Skeletal muscle satellite cell (primary cell): ENCODE measurements at regions not wholly inside any gene's neighbourhood (a gene's known extent, or its start where the extent isn't known, plus 50 kb on each side); places are given as distances from the start of the nearest gene placed in this dataset.
A peak's percentile ranks its signal among the peaks of the same experiment; 100 is the strongest.

ENCODE experiments used
- H3K27me3 ChIP-seq: 2 replicates; pipeline ENCODE4 v1.7.0; 2013; ENCODE audit warnings: low read length; ENCODE audit not compliant: control insufficient read depth, insufficient read depth
- H3K36me3 ChIP-seq: 2 replicates; pipeline ENCODE4 v1.7.0; 2013; ENCODE audit warnings: mild to moderate bottlenecking, control low read depth, low read length; ENCODE audit not compliant: insufficient read depth
- H3K4me1 ChIP-seq: 2 replicates; pipeline ENCODE4 v1.7.0; 2013; ENCODE audit warnings: low read length; ENCODE audit not compliant: control insufficient read depth, insufficient read depth
- H3K4me2 ChIP-seq: 2 replicates; pipeline ENCODE4 v1.7.0; 2013; ENCODE audit warnings: mild to moderate bottlenecking, low read length
- H3K4me3 ChIP-seq: 2 replicates; pipeline ENCODE4 v1.7.0; 2013; ENCODE audit warnings: low read length
- H3K9ac ChIP-seq: 2 replicates; pipeline ENCODE4 v1.7.0; 2013; ENCODE audit warnings: mild to moderate bottlenecking, low read depth, low read length, moderate library complexity
- H3K9me3 ChIP-seq: replicated peaks from 2 replicates; pipeline ENCODE4 v1.7.0; 2013; ENCODE audit warnings: mild to moderate bottlenecking, control low read depth, low read length

- H3K4me1 ChIP-seq = peaks cover 8% of the 10 kb centered on the region
Measured at GRCh38 chr6:89028774-89029173, 51.8 kb upstream of the PNRC1 start.

GRCh38 chr6:89027756-89028155 is 52.8 kb upstream of the PNRC1 start:
- no peak overlapping the region for H3K4me2 ChIP-seq

More at GRCh38 chr6:89028774-89029173, 51.8 kb upstream of the PNRC1 start:
- H3K27me3 ChIP-seq = peaks cover 3% of the 10 kb centered on the region
- no peaks in the 10 kb centered on the region for H3K9me3 ChIP-seq
- no peak overlapping the region for H3K4me3 ChIP-seq
- H3K4me2 ChIP-seq = no peak overlapping the region
- H3K36me3 ChIP-seq = no peaks in the 10 kb centered on the region
- no peak overlapping the region for H3K9ac ChIP-seq

GRCh38 chr6:89026151-89026550 is 54.4 kb upstream of the PNRC1 start:
- H3K27me3 ChIP-seq = peaks cover 3% of the 10 kb centered on the region
- peaks cover 24% of the 10 kb centered on the region for H3K4me1 ChIP-seq
- no peaks in the 10 kb centered on the region for H3K9me3 ChIP-seq
- H3K4me3 ChIP-seq = no peak overlapping the region
- no peak overlapping the region for H3K9ac ChIP-seq
- no peak overlapping the region for H3K4me2 ChIP-seq
- no peaks in the 10 kb centered on the region for H3K36me3 ChIP-seq

More at GRCh38 chr6:89027756-89028155, 52.8 kb upstream of the PNRC1 start:
- Histone ChIP-seq H3K27me3 (peaks cover 3% of the 10 kb centered on the region), H3K36me3 (no peaks in the 10 kb centered on the region), H3K4me1 (peaks cover 18% of the 10 kb centered on the region), H3K9ac (no peak overlapping the region), H3K9me3 (no peaks in the 10 kb centered on the region), H3K4me3 (no peak overlapping the region)

- Histone ChIP-seq H3K9me3 (no peaks in the 10 kb centered on the region), H3K36me3 (no peaks in the 10 kb centered on the region), H3K4me3 (no peak overlapping the region), H3K4me1 (peaks cover 24% of the 10 kb centered on the region), H3K4me2 (no peak overlapping the region), H3K27me3 (peaks cover 3% of the 10 kb centered on the region), H3K9ac (no peak overlapping the region)
Measured at GRCh38 chr6:89025633-89026032, 54.9 kb upstream of the PNRC1 start.

GRCh38 chr6:89024456-89024855 is 56.1 kb upstream of the PNRC1 start:
- no peak overlapping the region for H3K4me3 ChIP-seq
- H3K27me3 ChIP-seq = peaks cover under 1% of the 10 kb centered on the region
- H3K9me3 ChIP-seq = no peaks in the 10 kb centered on the region
- peaks cover 24% of the 10 kb centered on the region for H3K4me1 ChIP-seq
- no peaks in the 10 kb centered on the region for H3K36me3 ChIP-seq
- no peak overlapping the region for H3K9ac ChIP-seq
- H3K4me2 ChIP-seq = no peak overlapping the region

GRCh38 chr6:89023591-89024441 is 56.7 kb upstream of the PNRC1 start:
- no peak overlapping the region for H3K9ac ChIP-seq

GRCh38 chr6:89022798-89023197 is 57.8 kb upstream of the PNRC1 start:
- Histone ChIP-seq H3K4me3 (no peak overlapping the region), H3K27me3 (no peaks in the 10 kb centered on the region)

More at GRCh38 chr6:89023591-89024441, 56.7 kb upstream of the PNRC1 start:
- no peaks in the 10 kb centered on the region for H3K36me3 ChIP-seq
- H3K27me3 ChIP-seq = no peaks in the 10 kb centered on the region
- H3K9me3 ChIP-seq = no peaks in the 10 kb centered on the region
- H3K4me2 ChIP-seq = no peak overlapping the region
- no peak overlapping the region for H3K4me3 ChIP-seq
- H3K4me1 ChIP-seq = peaks cover 24% of the 10 kb centered on the region

GRCh38 chr6:89021629-89022028 is 58.2 kb upstream of the RNGTT start:
- no peak overlapping the region for H3K4me3 ChIP-seq
- no peaks in the 10 kb centered on the region for H3K9me3 ChIP-seq
- H3K4me1 ChIP-seq = peaks cover 24% of the 10 kb centered on the region
- no peak overlapping the region for H3K4me2 ChIP-seq
- H3K36me3 ChIP-seq = no peaks in the 10 kb centered on the region
- no peaks in the 10 kb centered on the region for H3K27me3 ChIP-seq
- H3K9ac ChIP-seq = no peak overlapping the region

More at GRCh38 chr6:89022798-89023197, 57.8 kb upstream of the PNRC1 start:
- no peaks in the 10 kb centered on the region for H3K9me3 ChIP-seq
- no peaks in the 10 kb centered on the region for H3K36me3 ChIP-seq
- peak overlapping the region; percentile 15 for H3K4me2 ChIP-seq
- peaks cover 24% of the 10 kb centered on the region for H3K4me1 ChIP-seq
- H3K9ac ChIP-seq = no peak overlapping the region

GRCh38 chr6:89015971-89016370 is 52.6 kb upstream of the RNGTT start:
- Histone ChIP-seq H3K4me2 (no peak overlapping the region), H3K9me3 (no peaks in the 10 kb centered on the region), H3K4me1 (no peaks in the 10 kb centered on the region), H3K27me3 (no peaks in the 10 kb centered on the region), H3K9ac (no peak overlapping the region), H3K36me3 (no peaks in the 10 kb centered on the region), H3K4me3 (no peak overlapping the region)

- Histone ChIP-seq H3K4me3 (no peak overlapping the region), H3K27me3 (no peaks in the 10 kb centered on the region), H3K4me1 (no peaks in the 10 kb centered on the region), H3K36me3 (no peaks in the 10 kb centered on the region), H3K4me2 (no peak overlapping the region), H3K9ac (no peak overlapping the region), H3K9me3 (no peaks in the 10 kb centered on the region)
Measured at GRCh38 chr6:89013438-89013837, 50.0 kb upstream of the RNGTT start.
